NB4 (cell line): ENCODE measurements at regions not wholly inside any gene's neighbourhood (a gene's known extent, or its start where the extent isn't known, plus 50 kb on each side); places are given as distances from the start of the nearest gene placed in this dataset.
"Not testable (repeated sequence)": the region's sequence is repeated elsewhere in the genome, so short reads cannot be mapped to it uniquely, and the experiment has no call there.

Experiments
- DNase-seq: peaks from one replicate; pipeline ENCODE4 v3.0.0; 2010; ENCODE audit warnings: low read depth
- H3K4me3 ChIP-seq: one replicate; pipeline ENCODE4 v1.5.1; 2011; ENCODE audit warnings: mild to moderate bottlenecking, low read depth, low read length, moderate library complexity
- CTCF ChIP-seq: IDR thresholded peaks from one replicate; pipeline ENCODE4 v1.5.1; 2012; ENCODE audit warnings: low read depth, low read length
- MAX ChIP-seq: IDR thresholded peaks from 2 replicates; pipeline ENCODE4 v1.6.1; 2011; ENCODE audit warnings: low read depth, low read length
- MYC ChIP-seq: IDR thresholded peaks from 2 replicates; pipeline ENCODE4 v1.6.1; 2011; ENCODE audit warnings: low read depth, low read length
- POLR2A ChIP-seq: IDR thresholded peaks from 2 replicates; pipeline ENCODE4 v1.6.1; 2011; ENCODE audit warnings: mild to moderate bottlenecking; ENCODE audit not compliant: insufficient read length; ENCODE audit errors: extremely low read depth

GRCh38 chr6:21874372-21874771, 280.8 kb downstream of the SOX4 start:
- TF ChIP-seq MYC, result no peak
- no peak for TF ChIP-seq CTCF
- no peak for TF ChIP-seq POLR2A
- no peak for TF ChIP-seq MAX
- no peak overlapping the region for H3K4me3 ChIP-seq
- DNase-seq, result no peak

GRCh38 chr6:21877037-21877436, 283.5 kb downstream of the SOX4 start:
- not testable (repeated sequence) for DNase-seq, H3K4me3 ChIP-seq

GRCh38 chr6:21880249-21880648, 286.7 kb downstream of the SOX4 start:
- not testable (repeated sequence) for H3K4me3 ChIP-seq, DNase-seq

- no peak for TF ChIP-seq POLR2A
- TF ChIP-seq MAX, result no peak
- no peak for TF ChIP-seq CTCF
- TF ChIP-seq MYC, result no peak
- no peak overlapping the region for H3K4me3 ChIP-seq
- no peak for DNase-seq
Measured at GRCh38 chr6:21881969-21882465, 288.5 kb downstream of the SOX4 start.

- DNase-seq, result no peak
- TF ChIP-seq CTCF (no peak), POLR2A (no peak), MYC (no peak), MAX (no peak)
- no peak overlapping the region for H3K4me3 ChIP-seq
Measured at GRCh38 chr6:21883595-21884328, 290.2 kb downstream of the SOX4 start.

GRCh38 chr6:21885111-21885510, 291.6 kb downstream of the SOX4 start:
- TF ChIP-seq MAX, result no peak
- H3K4me3 ChIP-seq, result no peak overlapping the region
- no peak for DNase-seq

GRCh38 chr6:21885532-21886114, 292.1 kb downstream of the SOX4 start:
- no peak for DNase-seq
- no peak for TF ChIP-seq MYC
- no peak for TF ChIP-seq POLR2A
- TF ChIP-seq CTCF, result no peak
- TF ChIP-seq MAX, result no peak
- no peak overlapping the region for H3K4me3 ChIP-seq
